SU-DHL-6 (cell line): ENCODE measurements at regions not wholly inside any gene's neighbourhood (a gene's known extent, or its start where the extent isn't known, plus 50 kb on each side); places are given as distances from the start of the nearest gene placed in this dataset.
A peak's percentile ranks its signal among the peaks of the same experiment; 100 is the strongest.

Source experiments
- H2AFZ ChIP-seq: fragments of 200-600 bp; sonication (generic); 2 replicates; pipeline ENCODE4 v1.6.1; 2014; ENCODE audit warnings: low read depth, mild to moderate bottlenecking, moderate library complexity, mixed read lengths, antibody characterized with exemption, low read length; ENCODE audit not compliant: severe bottlenecking
- H3F3A ChIP-seq: fragments of 200-600 bp; shearing (Covaris generic); 2 replicates; pipeline ENCODE4 v1.6.0; 2016; ENCODE audit warnings: antibody characterized with exemption, mild to moderate bottlenecking; ENCODE audit not compliant: insufficient read depth
- H3K27ac ChIP-seq: fragments of 200-600 bp; sonication (generic); 2 replicates; pipeline ENCODE4 v1.5.1; 2016; ENCODE audit warnings: low read depth, mild to moderate bottlenecking, low read length, moderate library complexity, mixed read lengths
- H3K27me3 ChIP-seq: fragments of 200-600 bp; sonication (generic), shearing (Covaris generic); 2 replicates; pipeline ENCODE4 v1.6.0; 2014; ENCODE audit warnings: mild to moderate bottlenecking, low read length
- H3K36me3 ChIP-seq: fragments of 200-600 bp; sonication (generic); 2 replicates; pipeline ENCODE4 v1.6.1; 2014; ENCODE audit warnings: mild to moderate bottlenecking, low read length, mixed read lengths
- H3K4me2 ChIP-seq: fragments of 300-600, 200-600 bp; shearing (Covaris generic), sonication (generic); 2 replicates; pipeline ENCODE4 v1.6.0; 2014; ENCODE audit warnings: low read length, low read depth, mild to moderate bottlenecking; ENCODE audit not compliant: poor library complexity, severe bottlenecking
- H3K4me3 ChIP-seq: fragments of 200-600 bp; sonication (generic); 2 replicates; pipeline ENCODE4 v1.5.1; 2014; ENCODE audit warnings: antibody characterized with exemption, low read length, mild to moderate bottlenecking, mixed read lengths; ENCODE audit not compliant: insufficient read depth, poor library complexity, severe bottlenecking
- H3K79me2 ChIP-seq: fragments of 200-600 bp; sonication (generic); 2 replicates; pipeline ENCODE4 v1.6.1; 2014; ENCODE audit warnings: mild to moderate bottlenecking, low read length, moderate library complexity; ENCODE audit not compliant: insufficient read depth
- H3K9ac ChIP-seq: fragments of 200-600 bp; sonication (generic); 2 replicates; pipeline ENCODE4 v1.7.0; 2014; ENCODE audit warnings: mild to moderate bottlenecking, low read length
- H3K9me2 ChIP-seq: fragments of 200-600 bp; sonication (generic); replicated peaks from 2 replicates; pipeline ENCODE4 v1.6.1; 2014; ENCODE audit warnings: low read length; ENCODE audit not compliant: insufficient read depth
- H3K9me3 ChIP-seq: fragments of 200-600 bp; sonication (generic); 2 replicates; pipeline ENCODE4 v1.6.1; 2014; ENCODE audit warnings: low read length, mixed read lengths; ENCODE audit not compliant: insufficient read depth
- H4K20me1 ChIP-seq: fragments of 200-600 bp; sonication (generic); 2 replicates; pipeline ENCODE4 v1.6.1; 2014; ENCODE audit warnings: low read depth, mild to moderate bottlenecking, antibody characterized with exemption, low read length, moderate library complexity, mixed read lengths
- EZH2phosphoT487 ChIP-seq: fragments of 200-600 bp; sonication (generic), shearing (Covaris generic); conservative IDR thresholded peaks from 2 replicates; pipeline ENCODE4 v1.6.1; 2018; ENCODE audit warnings: mild to moderate bottlenecking, antibody characterized with exemption, low read length, moderate library complexity, mixed read lengths
- TF ChIP-seq, protein P1 (sequence below): fragments of 200-600 bp; sonication (generic); IDR thresholded peaks from one replicate; pipeline ENCODE4 v1.5.1; 2017; ENCODE audit warnings: antibody characterized with exemption, mild to moderate bottlenecking, low read length, moderate library complexity; ENCODE audit not compliant: insufficient read depth, poor library complexity, severe bottlenecking

DNA sequence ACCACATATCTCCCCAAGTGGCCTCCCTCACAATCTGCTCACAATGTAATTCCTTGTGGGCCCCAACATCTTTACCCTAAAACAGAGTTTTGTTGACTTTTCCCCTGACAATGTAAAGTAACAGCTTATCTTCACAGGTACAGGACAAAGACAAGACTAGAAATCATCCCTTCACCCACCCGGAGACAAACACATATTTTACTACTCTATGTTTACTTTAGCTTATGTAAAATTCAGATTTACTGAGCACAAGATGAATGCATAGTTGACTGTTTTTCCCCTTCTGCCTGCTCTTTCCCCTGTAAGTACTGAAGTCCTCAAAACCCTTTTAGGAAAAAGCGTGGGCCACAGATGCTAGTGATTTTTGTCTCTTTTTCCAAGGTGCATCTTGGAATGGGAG, 61.0 kb downstream of the RPP21 start:
- Histone ChIP-seq H3K4me2 (no peak overlapping the region), H3K27ac (no peak overlapping the region), H4K20me1 (no peaks in the 10 kb centered on the region), H2AFZ (no peak overlapping the region), H3K4me3 (no peak overlapping the region), H3K9me3 (peaks cover 19% of the 10 kb centered on the region; the same call in 1 of the 2 replicates), H3K9ac (no peak overlapping the region), H3K36me3 (no peaks in the 10 kb centered on the region), H3K27me3 (0 out of 2 replicates have a peak, but pooled peaks cover 3% of the 10 kb centered on the region), H3K9me2 (no peaks in the 10 kb centered on the region), H3K79me2 (no peaks in the 10 kb centered on the region), H3F3A (no peaks in the 10 kb centered on the region)
- TF ChIP-seq, protein P1, sequence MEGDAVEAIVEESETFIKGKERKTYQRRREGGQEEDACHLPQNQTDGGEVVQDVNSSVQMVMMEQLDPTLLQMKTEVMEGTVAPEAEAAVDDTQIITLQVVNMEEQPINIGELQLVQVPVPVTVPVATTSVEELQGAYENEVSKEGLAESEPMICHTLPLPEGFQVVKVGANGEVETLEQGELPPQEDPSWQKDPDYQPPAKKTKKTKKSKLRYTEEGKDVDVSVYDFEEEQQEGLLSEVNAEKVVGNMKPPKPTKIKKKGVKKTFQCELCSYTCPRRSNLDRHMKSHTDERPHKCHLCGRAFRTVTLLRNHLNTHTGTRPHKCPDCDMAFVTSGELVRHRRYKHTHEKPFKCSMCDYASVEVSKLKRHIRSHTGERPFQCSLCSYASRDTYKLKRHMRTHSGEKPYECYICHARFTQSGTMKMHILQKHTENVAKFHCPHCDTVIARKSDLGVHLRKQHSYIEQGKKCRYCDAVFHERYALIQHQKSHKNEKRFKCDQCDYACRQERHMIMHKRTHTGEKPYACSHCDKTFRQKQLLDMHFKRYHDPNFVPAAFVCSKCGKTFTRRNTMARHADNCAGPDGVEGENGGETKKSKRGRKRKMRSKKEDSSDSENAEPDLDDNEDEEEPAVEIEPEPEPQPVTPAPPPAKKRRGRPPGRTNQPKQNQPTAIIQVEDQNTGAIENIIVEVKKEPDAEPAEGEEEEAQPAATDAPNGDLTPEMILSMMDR: no peak
- TF ChIP-seq EZH2phosphoT487: no peak

DNA sequence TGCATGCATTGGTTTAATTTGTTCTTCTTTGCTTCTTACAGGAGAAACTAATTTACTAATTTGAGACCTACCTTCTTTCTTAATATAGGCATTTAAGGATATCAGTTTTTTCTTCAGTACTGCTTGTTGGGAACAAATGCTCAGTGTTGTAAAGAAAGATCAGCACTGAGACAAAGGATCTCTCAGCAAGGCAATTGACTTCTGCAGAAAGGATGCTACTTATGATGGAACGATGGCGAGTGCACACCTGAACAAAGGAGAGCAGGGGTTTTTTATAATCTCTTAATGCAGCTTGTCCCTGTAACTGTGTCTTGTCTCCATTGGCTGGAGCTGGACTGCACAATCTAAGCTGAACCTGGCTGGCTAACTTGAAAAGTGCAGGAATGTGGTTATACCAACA, 64.2 kb downstream of the RPP21 start:
- peaks cover 19% of the 10 kb centered on the region; the same call in 1 of the 2 replicates for H3K9me3 ChIP-seq
- no peak overlapping the region for H3K4me3 ChIP-seq
- no peak overlapping the region for H3K27ac ChIP-seq
- H3K4me2 ChIP-seq: no peak overlapping the region
- no peaks in the 10 kb centered on the region for H3F3A ChIP-seq
- H3K27me3 ChIP-seq: 0 out of 2 replicates have a peak, but pooled peaks cover 3% of the 10 kb centered on the region
- TF ChIP-seq, protein P1: no peak
- TF ChIP-seq EZH2phosphoT487: no peak
- H3K36me3 ChIP-seq: no peaks in the 10 kb centered on the region
- no peaks in the 10 kb centered on the region for H3K79me2 ChIP-seq
- H4K20me1 ChIP-seq: no peaks in the 10 kb centered on the region
- no peaks in the 10 kb centered on the region for H3K9me2 ChIP-seq
- no peak overlapping the region for H2AFZ ChIP-seq
- no peak overlapping the region for H3K9ac ChIP-seq

GRCh38 chr6:30411515-30412207, 66.7 kb downstream of the RPP21 start:
- Histone ChIP-seq H3K27ac (no peak overlapping the region), H3K79me2 (no peaks in the 10 kb centered on the region), H3K9ac (no peak overlapping the region), H3K36me3 (no peaks in the 10 kb centered on the region), H3K4me3 (no peak overlapping the region), H3F3A (no peaks in the 10 kb centered on the region), H3K9me3 (peaks cover 19% of the 10 kb centered on the region; the same call in 1 of the 2 replicates), H3K27me3 (0 out of 2 replicates have a peak, but pooled peaks cover 3% of the 10 kb centered on the region), H3K9me2 (no peaks in the 10 kb centered on the region), H3K4me2 (no peak overlapping the region), H4K20me1 (no peaks in the 10 kb centered on the region), H2AFZ (no peak overlapping the region)
- TF ChIP-seq, protein P1: peak; percentile 91
- TF ChIP-seq EZH2phosphoT487: no peak
